Neural cell (in vitro differentiated cells): ENCODE measurements at regions not wholly inside any gene's neighbourhood (a gene's known extent, or its start where the extent isn't known, plus 50 kb on each side); places are given as distances from the start of the nearest gene placed in this dataset.

Source experiments
- H2AFZ ChIP-seq: fragments of 200-600, 300-800 bp; sonication (generic), shearing (Covaris generic); 2 replicates; pipeline ENCODE4 v1.6.0; 2014; ENCODE audit warnings: low read depth, mild to moderate bottlenecking, antibody characterized with exemption, low read length, moderate library complexity
- H3F3A ChIP-seq: fragments of 200-600 bp; shearing (Covaris generic); 2 replicates; pipeline ENCODE4 v1.6.1; 2016; ENCODE audit warnings: mild to moderate bottlenecking, moderate library complexity, mixed read lengths, antibody characterized with exemption, low read length; ENCODE audit not compliant: insufficient read depth, poor library complexity, severe bottlenecking
- H3K27ac ChIP-seq: fragments of 200-600, 300-800 bp; sonication (generic), shearing (Covaris generic); 2 replicates; pipeline ENCODE4 v1.5.1; 2014; ENCODE audit warnings: mild to moderate bottlenecking, low read length, moderate library complexity
- H3K27me3 ChIP-seq: fragments of 300-800, 200-600 bp; sonication (generic), shearing (Covaris generic); 2 replicates; pipeline ENCODE4 v1.6.0; 2014; ENCODE audit warnings: mild to moderate bottlenecking, low read depth, low read length, moderate library complexity; ENCODE audit not compliant: insufficient read depth
- H3K36me3 ChIP-seq: fragments of 300-800, 200-600 bp; sonication (generic), shearing (Covaris generic); 2 replicates; pipeline ENCODE4 v1.5.1; 2014; ENCODE audit warnings: mild to moderate bottlenecking, antibody characterized with exemption, low read length, moderate library complexity; ENCODE audit not compliant: insufficient read depth
- H3K4me2 ChIP-seq: fragments of 300-800, 200-600 bp; sonication (generic), shearing (Covaris generic); 2 replicates; pipeline ENCODE4 v1.6.0; 2014; ENCODE audit warnings: mild to moderate bottlenecking, low read length
- H3K4me3 ChIP-seq: fragments of 300-800, 200-600 bp; sonication (generic), shearing (Covaris generic); 2 replicates; pipeline ENCODE4 v1.5.1; 2014; ENCODE audit warnings: mild to moderate bottlenecking, low read length, moderate library complexity
- H3K79me2 ChIP-seq: fragments of 200-600 bp; shearing (Covaris generic); replicated peaks from 2 replicates; pipeline ENCODE4 v1.6.0; 2014; ENCODE audit warnings: mild to moderate bottlenecking, low read length, moderate library complexity; ENCODE audit not compliant: insufficient read depth
- H3K9ac ChIP-seq: fragments of 300-800, 200-600 bp; sonication (generic), shearing (Covaris generic); 2 replicates; pipeline ENCODE4 v1.6.1; 2016; ENCODE audit warnings: mild to moderate bottlenecking, low read length, mixed read lengths
- H3K9me2 ChIP-seq: fragments of 200-600 bp; shearing (Covaris generic); 2 replicates; pipeline ENCODE4 v1.6.1; 2016; ENCODE audit warnings: mild to moderate bottlenecking, low read length, mixed read lengths; ENCODE audit not compliant: insufficient read depth
- H3K9me3 ChIP-seq: fragments of 200-600, 300-800 bp; sonication (generic), shearing (Covaris generic); 2 replicates; pipeline ENCODE4 v1.6.1; 2016; ENCODE audit warnings: mild to moderate bottlenecking, mixed run types, low read length, moderate library complexity, mixed read lengths
- H4K20me1 ChIP-seq: fragments of 200-600 bp; shearing (Covaris generic); 2 replicates; pipeline ENCODE4 v1.6.1; 2016; ENCODE audit warnings: mild to moderate bottlenecking, mixed run types; ENCODE audit not compliant: insufficient read depth
- CTCF ChIP-seq: fragments of 450-650 bp; IDR thresholded peaks from 2 replicates; pipeline ENCODE4 v1.5.1; 2014; ENCODE audit warnings: antibody characterized with exemption, mild to moderate bottlenecking, moderate library complexity; ENCODE audit not compliant: poor library complexity, severe bottlenecking
- EP300 ChIP-seq: fragments of 450-650 bp; conservative IDR thresholded peaks from 2 replicates; pipeline ENCODE4 v1.6.1; 2014; ENCODE audit warnings: antibody characterized with exemption, mild to moderate bottlenecking, moderate library complexity; ENCODE audit not compliant: poor library complexity, severe bottlenecking
- EZH2 ChIP-seq: fragments of 200-600, 300-800 bp; shearing (Covaris generic), sonication (generic); IDR thresholded peaks from 2 replicates; pipeline ENCODE4 v1.6.1; 2014; ENCODE audit warnings: antibody characterized with exemption, low read length, borderline replicate concordance, mild to moderate bottlenecking; ENCODE audit not compliant: insufficient read depth, poor library complexity, severe bottlenecking
- MXI1 ChIP-seq: fragments of 450-650 bp; conservative IDR thresholded peaks from 2 replicates; pipeline ENCODE4 v1.6.1; 2014; ENCODE audit warnings: antibody characterized with exemption, mild to moderate bottlenecking; ENCODE audit not compliant: poor library complexity, severe bottlenecking
- POLR2AphosphoS5 ChIP-seq: IDR thresholded peaks from 2 replicates; pipeline ENCODE4 v1.6.1; 2012
- RAD21 ChIP-seq: fragments of 450-650 bp; conservative IDR thresholded peaks from 2 replicates; pipeline ENCODE4 v1.6.1; 2014; ENCODE audit warnings: antibody characterized with exemption, mild to moderate bottlenecking, moderate library complexity
- SMC3 ChIP-seq: fragments of 450-650 bp; conservative IDR thresholded peaks from 2 replicates; pipeline ENCODE4 v1.6.1; 2014; ENCODE audit warnings: antibody characterized with exemption, mild to moderate bottlenecking, moderate library complexity; ENCODE audit not compliant: poor library complexity
- TAF1 ChIP-seq: IDR thresholded peaks from 2 replicates; pipeline ENCODE4 v1.6.1; 2012; ENCODE audit warnings: low read depth
- TF ChIP-seq, protein P1 (sequence below): IDR thresholded peaks from 2 replicates; pipeline ENCODE4 v1.6.1; 2012; ENCODE audit warnings: borderline replicate concordance

DNA sequence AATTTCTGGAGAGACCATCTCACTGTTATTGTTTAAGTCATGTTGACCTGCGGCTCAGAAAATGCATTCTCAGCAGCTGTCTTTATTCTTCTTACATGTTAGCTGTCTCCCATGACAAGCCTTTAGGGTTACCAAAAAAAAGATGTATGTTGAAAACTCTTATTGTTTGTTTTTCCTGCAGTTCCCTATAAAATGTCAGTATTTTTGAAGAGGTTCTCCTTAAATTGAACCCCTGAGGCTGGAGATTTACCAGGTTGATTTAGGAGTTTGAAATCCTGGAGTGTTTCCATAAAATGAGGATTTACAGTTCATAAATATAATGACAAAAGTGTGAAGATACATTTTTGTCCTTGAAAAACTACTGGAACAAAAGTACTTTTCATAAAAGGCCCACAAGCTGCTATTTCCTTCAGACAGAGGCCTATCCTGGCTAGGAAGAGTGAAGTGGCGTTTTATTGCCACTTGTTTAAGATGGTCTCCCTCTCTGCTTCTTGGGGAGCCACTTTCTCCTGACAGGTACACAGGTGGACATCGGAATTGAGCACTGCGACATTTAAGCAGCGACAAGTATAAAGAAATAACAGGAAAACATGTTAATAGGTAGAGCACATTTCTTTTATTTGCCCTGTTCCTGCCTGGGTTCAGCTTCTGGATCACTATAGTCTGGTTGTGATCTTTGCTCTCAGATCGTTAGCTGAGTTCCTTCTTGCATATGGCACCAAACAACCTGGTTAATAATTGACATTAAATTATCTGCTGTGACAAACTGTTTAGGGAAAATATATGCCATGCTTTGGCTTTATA is 344.8 kb upstream of the RPS23 start:
- H3K27me3 ChIP-seq, result no peaks in the 10 kb centered on the region
- TF ChIP-seq TAF1, result no peak
- no peak for TF ChIP-seq EP300
- no peak for TF ChIP-seq RAD21
- TF ChIP-seq CTCF, result no peak
- TF ChIP-seq, protein P1, sequence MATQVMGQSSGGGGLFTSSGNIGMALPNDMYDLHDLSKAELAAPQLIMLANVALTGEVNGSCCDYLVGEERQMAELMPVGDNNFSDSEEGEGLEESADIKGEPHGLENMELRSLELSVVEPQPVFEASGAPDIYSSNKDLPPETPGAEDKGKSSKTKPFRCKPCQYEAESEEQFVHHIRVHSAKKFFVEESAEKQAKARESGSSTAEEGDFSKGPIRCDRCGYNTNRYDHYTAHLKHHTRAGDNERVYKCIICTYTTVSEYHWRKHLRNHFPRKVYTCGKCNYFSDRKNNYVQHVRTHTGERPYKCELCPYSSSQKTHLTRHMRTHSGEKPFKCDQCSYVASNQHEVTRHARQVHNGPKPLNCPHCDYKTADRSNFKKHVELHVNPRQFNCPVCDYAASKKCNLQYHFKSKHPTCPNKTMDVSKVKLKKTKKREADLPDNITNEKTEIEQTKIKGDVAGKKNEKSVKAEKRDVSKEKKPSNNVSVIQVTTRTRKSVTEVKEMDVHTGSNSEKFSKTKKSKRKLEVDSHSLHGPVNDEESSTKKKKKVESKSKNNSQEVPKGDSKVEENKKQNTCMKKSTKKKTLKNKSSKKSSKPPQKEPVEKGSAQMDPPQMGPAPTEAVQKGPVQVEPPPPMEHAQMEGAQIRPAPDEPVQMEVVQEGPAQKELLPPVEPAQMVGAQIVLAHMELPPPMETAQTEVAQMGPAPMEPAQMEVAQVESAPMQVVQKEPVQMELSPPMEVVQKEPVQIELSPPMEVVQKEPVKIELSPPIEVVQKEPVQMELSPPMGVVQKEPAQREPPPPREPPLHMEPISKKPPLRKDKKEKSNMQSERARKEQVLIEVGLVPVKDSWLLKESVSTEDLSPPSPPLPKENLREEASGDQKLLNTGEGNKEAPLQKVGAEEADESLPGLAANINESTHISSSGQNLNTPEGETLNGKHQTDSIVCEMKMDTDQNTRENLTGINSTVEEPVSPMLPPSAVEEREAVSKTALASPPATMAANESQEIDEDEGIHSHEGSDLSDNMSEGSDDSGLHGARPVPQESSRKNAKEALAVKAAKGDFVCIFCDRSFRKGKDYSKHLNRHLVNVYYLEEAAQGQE, result no peak
- no peak for TF ChIP-seq EZH2
- no peak for TF ChIP-seq MXI1
- TF ChIP-seq SMC3, result no peak
- TF ChIP-seq POLR2AphosphoS5, result no peak
- no peaks in the 10 kb centered on the region for H3K36me3 ChIP-seq
- H4K20me1 ChIP-seq, result no peaks in the 10 kb centered on the region
- no peak overlapping the region for H3K27ac ChIP-seq
- H3K4me2 ChIP-seq, result no peak overlapping the region
- no peaks in the 10 kb centered on the region for H3K9me3 ChIP-seq
- no peak overlapping the region for H2AFZ ChIP-seq
- H3F3A ChIP-seq, result no peaks in the 10 kb centered on the region
- H3K4me3 ChIP-seq, result no peak overlapping the region
- H3K9ac ChIP-seq, result no peak overlapping the region
- H3K79me2 ChIP-seq, result no peaks in the 10 kb centered on the region
- no peaks in the 10 kb centered on the region for H3K9me2 ChIP-seq

DNA sequence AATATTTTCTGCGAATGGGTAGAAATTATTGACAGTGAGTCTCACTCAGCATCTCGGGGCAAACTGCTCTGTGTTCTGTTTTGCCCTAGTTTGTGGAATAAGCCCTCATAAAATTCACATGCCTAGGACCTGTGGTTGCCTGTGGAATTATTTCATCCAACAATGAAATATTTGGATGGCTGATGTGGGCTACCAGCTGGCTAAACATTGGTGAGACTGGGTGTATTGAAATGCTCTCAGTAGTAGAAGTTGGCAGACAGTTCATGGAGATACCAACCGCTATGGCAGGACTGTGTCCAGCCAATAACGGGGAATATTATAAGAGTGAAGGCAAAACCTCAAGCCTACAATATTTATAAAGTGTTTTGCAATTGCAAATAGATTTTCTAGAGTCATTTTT is 344.1 kb upstream of the RPS23 start:
- Histone ChIP-seq H3K79me2 (no peaks in the 10 kb centered on the region), H2AFZ (no peak overlapping the region), H3K9me2 (no peaks in the 10 kb centered on the region), H4K20me1 (no peaks in the 10 kb centered on the region), H3K36me3 (no peaks in the 10 kb centered on the region), H3K9me3 (no peaks in the 10 kb centered on the region), H3K9ac (no peak overlapping the region), H3K4me2 (no peak overlapping the region), H3K4me3 (no peak overlapping the region), H3K27me3 (no peaks in the 10 kb centered on the region), H3F3A (no peaks in the 10 kb centered on the region), H3K27ac (no peak overlapping the region)
- TF ChIP-seq RAD21 (no peak), EZH2 (no peak), TAF1 (no peak), CTCF (no peak), MXI1 (no peak), POLR2AphosphoS5 (no peak), SMC3 (no peak), EP300 (no peak)
- TF ChIP-seq, protein P1, result no peak
